HG03432 (cell line): ENCODE measurements at regions not wholly inside any gene's neighbourhood (a gene's known extent, or its start where the extent isn't known, plus 50 kb on each side); places are given as distances from the start of the nearest gene placed in this dataset.
"Not testable (repeated sequence)": the region's sequence is repeated elsewhere in the genome, so short reads cannot be mapped to it uniquely, and the experiment has no call there.

Experiments
- ATAC-seq: cut with Tn5 transposase; IDR thresholded peaks from one replicate; pipeline ENCODE4 v1.9.1; 2021; ENCODE audit warnings: mild to moderate bottlenecking, moderate library complexity; ENCODE audit not compliant: unreplicated experiment

GRCh38 chr7:34207810-34208209 is 302.5 kb downstream of the BMPER start:
- ATAC-seq = no peak

GRCh38 chr7:34208878-34209621 is 303.7 kb downstream of the BMPER start:
- ATAC-seq = no peak

DNA sequence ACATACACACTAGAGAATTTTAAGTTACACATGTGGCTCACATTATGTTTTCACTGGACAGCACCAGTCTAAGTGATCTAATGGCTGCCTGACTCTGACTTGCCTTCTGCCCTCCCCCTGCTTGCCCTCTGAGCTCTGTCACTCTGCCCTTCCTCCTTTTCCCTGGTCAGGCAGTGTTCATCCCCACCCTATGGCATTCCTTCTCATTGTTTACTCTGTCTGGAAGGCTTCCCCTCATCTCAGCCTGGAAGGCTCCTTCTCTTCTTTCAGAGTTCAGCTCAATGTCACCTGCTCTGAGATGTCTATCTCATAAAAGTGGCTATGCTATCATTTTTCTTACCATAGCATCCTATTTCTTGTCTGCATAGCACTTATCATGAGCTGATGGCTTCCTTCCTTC is 305.7 kb downstream of the BMPER start:
- no peak for ATAC-seq

DNA sequence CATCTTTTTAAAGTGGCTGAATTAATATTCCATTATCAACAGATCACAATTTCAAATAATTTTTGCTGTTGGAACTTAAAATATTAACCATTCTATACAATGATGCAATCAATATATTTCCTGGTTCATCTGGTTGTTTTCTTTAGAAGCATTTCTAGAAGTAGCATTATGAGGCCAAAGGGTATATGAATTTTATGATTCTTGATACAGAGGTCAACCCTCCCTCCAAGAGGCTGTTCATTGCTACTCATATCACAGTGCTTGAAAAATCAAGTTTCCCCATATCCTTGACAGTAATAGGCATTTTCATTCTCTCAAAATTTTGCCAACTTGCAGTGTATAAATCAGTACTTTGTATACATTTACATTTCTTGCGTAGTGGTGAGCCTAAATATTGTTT is 312.6 kb downstream of the BMPER start:
- no peak for ATAC-seq

DNA sequence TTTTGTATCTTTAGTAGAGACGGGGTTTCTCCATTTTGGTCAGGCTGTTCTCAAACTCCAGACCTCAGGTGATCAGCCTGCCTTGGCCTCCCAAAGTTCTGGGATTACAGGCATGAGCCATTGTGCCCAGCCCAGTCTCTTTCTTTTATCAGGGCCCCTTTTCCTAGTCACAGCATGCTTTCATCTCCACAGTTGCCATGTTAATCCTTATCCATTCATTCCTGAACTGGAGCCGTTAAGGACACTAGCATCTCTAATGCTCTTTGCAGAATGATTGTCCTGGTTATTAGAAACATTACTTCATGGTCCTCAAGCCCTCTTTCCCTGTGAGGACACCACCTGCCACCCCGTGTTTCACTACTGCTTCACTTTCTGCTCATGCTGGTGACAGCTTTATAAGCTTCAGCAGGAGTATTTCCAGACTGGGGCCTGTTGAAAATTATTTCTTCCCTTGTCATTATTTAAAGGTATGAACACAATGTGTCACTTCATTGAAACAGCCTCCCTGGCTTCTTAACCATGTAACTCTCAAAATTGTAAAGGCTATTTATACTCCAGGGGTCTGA is 313.9 kb downstream of the BMPER start:
- ATAC-seq = no peak

- ATAC-seq = no peak
These were observed 315.3 kb downstream of the BMPER start for GRCh38 chr7:34220506-34221185.

- ATAC-seq = no peak
These were observed 317.0 kb downstream of the BMPER start for GRCh38 chr7:34222316-34222715.

DNA sequence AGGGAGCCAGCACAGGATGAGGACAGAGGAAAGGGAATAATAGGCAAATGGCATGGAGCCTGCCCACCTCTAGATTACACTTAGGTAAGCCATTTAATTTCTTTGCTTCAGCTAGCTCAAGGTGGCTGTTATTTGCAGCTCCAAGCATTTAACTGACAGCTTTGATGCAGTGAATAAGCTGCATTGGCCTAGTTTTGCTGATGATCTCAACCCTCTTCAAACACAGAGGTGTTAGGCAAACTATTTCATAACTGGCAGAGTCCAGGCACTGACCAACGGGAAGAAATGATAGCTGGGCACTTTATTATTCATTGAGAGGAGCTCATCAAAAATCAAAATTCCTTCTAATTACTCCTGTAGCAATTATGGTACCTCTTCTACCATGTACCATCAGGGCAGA is 317.4 kb downstream of the BMPER start:
- no peak for ATAC-seq

DNA sequence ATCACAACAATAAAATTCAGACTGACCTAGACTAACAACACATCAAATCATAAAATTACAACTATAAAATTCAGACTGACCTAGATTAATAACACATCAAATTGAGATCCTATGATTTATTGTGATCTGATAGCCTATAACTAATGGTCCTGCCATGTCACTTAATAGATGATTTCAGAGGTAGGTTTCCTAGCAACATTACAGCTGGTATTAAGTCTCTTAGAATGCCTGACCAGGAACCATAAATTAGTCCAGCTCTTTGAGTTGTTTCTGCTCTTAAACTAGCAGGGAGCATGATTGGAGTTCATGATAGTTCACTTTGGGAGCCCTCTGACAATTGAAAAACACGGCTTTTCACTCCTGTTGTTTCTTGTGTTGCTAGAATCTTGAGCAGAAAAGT is 318.9 kb downstream of the BMPER start:
- ATAC-seq = no peak

DNA sequence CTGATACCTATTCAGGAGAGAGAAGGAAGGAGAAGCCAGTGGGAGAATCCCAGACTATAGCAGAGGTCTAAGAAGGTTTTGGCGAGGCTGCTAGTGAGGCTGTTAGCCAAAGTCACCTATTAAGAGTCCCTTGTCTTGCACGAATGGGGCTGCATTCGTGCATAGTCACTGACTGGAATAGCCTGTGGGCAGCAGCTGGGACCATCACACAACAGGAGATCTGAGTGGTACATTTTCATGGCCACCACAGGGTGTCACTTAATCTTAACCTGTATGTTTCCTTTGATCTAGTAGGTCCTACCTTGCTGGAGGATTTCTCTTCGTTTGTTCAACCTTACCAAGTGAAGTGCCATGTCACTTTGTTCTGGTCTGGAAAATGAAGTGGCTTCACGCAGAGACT is 319.9 kb downstream of the BMPER start:
- no peak for ATAC-seq

DNA sequence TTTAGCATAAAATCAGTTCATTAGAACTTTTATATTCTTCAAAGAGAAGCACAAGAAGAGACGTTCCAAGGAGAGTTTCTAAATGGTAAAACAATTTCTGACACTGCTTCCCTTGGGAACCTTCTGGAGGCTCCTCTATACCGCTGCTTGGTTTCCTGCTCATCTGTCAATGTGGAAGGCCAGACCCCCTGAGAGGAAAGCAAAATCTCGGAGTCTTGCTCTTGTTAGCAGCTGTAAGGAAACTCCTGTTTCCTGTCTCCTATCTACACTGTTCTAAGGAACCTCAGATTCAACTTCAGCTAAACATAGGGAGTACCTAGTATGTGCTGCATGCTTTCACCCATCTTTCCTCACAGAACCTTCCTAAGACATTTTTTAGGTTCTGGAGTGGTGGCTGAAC is 322.2 kb downstream of the BMPER start:
- ATAC-seq = no peak

DNA sequence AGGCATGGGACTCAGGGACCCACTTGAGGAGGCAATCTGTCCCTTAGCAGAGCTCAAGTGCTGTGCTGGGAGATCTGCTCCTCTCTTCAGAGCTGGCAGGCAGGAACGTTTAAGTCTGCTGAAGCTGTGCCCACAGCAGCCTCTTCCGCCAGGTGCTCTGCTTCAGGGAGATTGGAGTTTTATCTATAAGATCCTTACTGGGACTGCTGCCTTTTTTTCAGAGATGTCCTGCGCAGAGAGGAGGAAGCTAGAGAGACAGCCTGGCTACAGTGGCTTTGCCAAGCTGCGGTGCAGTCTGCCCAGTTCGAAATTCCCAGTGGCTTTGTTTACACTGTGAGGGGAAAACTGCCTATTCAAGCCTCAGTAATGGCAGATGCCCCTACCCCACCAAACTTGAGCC is 329.8 kb downstream of the BMPER start:
- not testable (repeated sequence) for ATAC-seq

- ATAC-seq = no peak
These were observed 330.7 kb downstream of the BMPER start for GRCh38 chr7:34236057-34236456.

DNA sequence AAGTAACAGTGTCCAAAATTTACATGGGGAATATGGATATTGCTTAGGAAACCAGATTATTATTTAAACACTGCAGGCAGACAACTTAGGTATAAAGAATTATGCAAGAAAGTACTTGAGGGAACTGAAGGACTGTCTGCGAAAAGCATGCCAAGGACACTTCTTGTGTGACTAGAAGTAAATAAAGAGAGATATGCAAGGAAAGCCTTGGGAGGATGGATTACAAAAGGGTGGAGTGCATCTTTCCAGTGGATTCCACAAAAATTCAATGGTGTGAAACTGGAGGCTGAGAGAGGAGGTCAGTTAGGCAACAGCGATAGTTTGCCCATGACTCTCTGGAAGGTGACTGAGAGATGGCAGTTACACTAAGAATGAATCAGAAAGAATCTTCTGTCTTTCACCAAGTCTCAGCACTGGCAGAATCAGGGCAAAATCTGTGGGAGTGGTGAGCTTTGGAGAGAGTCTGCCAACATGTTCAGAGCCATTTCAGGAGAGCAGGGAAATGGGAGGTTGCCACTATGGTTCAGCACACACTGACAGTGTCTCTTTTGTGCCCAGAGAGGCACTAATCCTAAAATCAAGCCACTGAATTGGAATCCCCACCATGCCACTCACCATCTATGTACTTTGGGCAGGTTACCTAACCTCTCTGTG is 331.6 kb downstream of the BMPER start:
- ATAC-seq = no peak

DNA sequence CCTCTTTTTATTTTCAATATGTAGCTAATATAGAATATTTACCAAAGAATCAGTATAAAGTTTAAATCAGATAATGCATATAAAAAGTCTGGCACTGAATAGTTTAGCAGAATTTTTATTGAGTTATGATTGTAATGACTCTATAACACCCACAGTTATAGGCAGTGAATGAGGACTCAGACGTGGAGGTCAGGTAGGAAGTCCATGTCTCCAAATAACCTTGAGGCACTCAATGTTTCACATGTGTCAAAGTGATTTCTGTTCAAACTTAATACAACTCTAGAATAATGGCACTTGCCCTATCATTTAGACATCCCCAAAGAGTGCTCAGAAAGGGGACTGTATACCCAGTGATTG is 332.1 kb downstream of the BMPER start:
- ATAC-seq = no peak

DNA sequence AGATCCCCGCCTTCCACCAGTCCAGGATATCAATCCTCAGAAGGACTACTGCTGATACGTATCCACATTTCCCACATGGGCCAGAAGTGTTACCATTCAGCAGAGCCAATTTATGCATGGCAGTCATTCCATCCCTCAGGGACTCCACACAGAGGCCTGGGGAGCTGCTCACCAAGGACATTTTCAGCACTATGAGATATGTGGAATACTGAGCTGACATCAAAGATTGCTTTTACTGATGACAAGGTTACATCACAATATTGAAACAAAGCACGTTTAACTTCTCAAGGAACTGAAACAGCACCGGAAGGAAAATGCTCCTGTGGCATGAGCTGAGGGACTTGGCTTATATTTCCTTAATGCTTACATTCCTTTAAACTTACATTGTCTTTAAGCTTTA is 335.1 kb downstream of the BMPER start:
- ATAC-seq = no peak

DNA sequence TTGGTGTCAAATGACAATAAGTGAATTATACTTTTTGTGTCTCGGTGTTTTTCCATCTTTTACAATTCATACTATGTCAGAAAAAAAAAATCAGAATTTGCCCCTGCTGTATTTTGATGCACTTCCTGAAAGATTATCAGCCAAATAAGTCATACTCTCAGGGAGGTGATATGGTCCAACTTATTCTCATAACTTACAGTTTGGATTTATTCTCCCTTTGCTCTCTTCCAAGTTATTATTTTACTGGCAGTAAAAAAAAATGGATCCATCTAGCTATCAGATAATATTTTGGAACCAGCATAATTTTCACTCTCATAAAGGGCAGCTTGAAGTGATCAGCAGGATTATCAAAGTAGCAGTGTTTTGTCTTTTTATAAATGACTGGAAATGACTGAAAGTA is 337.1 kb downstream of the BMPER start:
- no peak for ATAC-seq

DNA sequence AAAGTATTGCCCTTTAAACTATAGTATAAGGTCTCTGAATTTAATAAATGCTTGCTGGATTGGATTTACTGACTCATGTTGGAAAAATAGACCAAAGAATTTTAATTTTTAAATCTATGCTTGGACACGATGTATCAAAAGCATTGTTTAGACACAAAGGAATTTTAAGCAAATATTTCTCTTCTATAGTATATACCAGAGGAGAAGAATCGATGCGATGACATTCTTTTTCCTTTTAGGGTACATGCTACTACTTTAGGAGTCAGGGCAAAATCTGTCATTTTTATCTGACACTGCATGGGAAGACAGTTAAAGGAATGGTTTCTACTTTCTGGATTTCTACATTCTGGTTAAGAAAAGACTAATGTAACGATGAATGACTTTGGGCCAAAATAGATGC is 339.9 kb downstream of the BMPER start:
- no peak for ATAC-seq

GRCh38 chr7:34247468-34247867 is 342.1 kb downstream of the BMPER start:
- ATAC-seq = no peak

DNA sequence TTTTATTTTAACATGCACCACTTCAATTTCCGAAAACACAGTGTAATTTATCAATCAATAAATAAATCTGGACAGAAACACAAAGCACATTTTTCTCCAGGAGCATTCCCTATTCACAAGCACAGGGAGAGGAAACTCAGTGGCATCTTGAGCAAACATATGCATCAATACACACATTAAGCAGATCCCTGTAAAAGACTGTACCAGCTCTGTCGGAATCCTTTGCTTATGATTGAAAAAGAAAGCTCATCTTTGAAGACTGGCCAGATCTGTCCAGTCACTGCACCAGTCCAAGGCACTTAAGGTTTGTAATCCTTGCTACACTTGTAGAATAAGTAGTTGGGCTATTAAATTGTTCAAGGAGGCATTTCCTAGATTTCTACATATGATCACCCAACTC is 343.9 kb downstream of the BMPER start:
- ATAC-seq = no peak

GRCh38 chr7:34260279-34260678 is 354.9 kb downstream of the BMPER start:
- ATAC-seq = no peak

DNA sequence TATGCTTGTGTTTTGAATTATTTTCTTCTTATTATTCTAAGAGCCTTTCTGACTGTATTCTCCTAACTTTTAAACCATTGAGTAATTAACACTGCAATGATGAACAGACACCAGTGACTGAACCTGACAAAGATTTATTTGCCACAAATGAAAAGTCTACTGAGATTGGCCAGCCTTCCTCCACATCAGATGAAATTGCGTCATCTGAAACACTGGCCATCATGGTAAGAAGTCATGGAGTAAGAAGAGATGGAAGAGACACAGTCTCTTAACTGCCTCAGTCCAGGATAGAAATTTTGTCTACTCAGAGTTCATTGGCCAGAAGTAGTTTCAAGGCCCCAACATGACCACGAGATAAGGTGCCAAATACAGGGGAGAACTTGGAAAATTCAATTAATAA is 357.8 kb downstream of the BMPER start:
- ATAC-seq = no peak
